Hindlimb muscle (tissue), 1 donor: ENCODE measurements at regions not wholly inside any gene's neighbourhood (a gene's known extent, or its start where the extent isn't known, plus 50 kb on each side); places are given as distances from the start of the nearest gene placed in this dataset.
"Not testable (repeated sequence)": the region's sequence is repeated elsewhere in the genome, so short reads cannot be mapped to it uniquely, and the experiment has no call there.

ENCODE experiments used
- DNase-seq: peaks from one replicate; pipeline ENCODE4 v3.0.0-alpha.2; 2013

DNA sequence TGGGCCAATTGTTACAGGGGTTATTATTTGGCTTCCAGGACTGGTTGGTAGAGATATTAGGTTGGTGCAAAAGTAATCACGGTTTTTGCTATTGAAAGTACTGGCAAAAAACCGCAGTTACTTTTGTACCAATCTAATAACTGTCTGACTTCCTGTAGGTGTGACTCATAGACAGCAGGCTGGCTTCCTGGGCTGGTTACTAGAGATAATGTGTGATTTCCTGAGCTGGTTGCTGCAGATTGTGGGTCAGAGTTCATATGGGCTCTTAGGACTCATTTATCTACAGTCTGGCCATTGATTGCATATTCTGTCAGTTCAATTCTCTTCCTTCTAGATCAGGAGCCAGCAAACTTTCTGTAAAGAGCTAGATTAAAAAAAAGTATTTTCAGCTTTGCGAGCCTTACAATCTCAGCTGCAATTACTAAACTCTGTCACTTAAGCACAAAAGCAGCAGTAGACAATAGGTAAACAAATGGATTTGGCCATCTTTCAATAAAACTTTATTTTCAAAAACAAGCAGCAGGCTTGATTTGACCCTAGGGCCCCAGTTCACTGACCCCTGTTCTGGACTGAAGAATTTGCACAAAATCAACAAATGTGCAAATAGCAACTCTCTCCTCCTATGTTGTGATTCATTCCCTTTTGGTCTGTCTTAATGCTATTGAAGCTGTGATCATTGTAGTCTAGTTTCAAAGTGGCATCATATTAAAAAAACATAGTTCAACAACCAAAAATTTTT is 50.8 kb upstream of the BOD1L1 start:
- no peak for DNase-seq

DNA sequence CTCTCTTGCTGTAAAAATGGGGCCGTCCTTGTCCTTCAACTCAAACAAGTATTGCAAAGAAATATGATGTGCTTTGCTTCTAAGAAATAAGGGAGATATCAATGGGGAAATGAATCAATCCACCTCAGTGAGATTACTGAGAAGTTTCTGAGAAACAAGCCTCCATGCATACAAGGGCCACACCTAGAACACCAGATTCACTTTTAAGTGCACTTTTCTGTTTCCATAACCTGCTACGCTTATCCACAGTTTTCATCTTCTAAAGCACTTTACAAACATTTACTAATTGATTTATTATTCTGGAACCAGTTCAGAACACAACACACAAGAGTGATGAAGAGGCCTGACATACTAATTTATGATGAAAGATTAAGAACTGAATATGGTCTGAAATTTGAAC is 54.0 kb upstream of the BOD1L1 start:
- DNase-seq = no peak

DNA sequence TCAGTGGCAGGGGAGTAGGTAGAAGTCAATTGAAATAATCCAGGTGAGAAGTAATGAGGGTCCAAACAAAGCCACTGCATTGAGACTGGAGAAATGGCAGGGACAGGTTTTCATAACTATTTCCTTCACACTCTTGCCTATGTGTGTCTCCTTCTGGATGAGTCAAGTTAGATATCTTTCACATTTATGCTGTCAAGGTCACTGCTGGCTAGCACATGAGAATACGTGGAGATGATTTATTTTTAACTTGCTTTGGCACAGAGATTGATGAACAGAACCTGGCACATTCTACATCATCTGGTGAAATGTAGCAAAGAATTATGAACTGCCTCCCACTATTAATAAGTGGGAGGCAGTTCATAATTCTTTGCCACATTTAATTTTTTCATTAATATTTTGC is 66.7 kb upstream of the BOD1L1 start:
- DNase-seq = no peak

DNA sequence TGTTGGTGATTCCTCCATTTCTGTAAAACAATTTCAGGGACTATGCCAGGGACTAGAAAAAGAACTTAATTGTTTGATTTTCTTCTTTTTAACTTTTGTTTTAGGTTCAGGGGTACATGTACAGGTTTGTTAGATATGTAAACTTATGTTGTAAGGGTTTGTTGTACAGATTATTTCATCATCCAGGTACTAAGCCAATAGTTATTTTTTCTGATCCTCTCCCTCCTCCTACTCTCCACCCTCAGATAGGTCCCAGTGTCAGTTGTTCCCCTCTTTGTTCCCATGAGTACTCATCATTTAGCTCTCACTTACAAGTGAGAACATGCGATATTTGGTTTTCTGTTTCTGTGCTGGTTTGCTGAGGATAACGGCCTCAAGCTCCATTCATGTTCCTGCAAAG is 70.8 kb upstream of the BOD1L1 start:
- no peak for DNase-seq

DNA sequence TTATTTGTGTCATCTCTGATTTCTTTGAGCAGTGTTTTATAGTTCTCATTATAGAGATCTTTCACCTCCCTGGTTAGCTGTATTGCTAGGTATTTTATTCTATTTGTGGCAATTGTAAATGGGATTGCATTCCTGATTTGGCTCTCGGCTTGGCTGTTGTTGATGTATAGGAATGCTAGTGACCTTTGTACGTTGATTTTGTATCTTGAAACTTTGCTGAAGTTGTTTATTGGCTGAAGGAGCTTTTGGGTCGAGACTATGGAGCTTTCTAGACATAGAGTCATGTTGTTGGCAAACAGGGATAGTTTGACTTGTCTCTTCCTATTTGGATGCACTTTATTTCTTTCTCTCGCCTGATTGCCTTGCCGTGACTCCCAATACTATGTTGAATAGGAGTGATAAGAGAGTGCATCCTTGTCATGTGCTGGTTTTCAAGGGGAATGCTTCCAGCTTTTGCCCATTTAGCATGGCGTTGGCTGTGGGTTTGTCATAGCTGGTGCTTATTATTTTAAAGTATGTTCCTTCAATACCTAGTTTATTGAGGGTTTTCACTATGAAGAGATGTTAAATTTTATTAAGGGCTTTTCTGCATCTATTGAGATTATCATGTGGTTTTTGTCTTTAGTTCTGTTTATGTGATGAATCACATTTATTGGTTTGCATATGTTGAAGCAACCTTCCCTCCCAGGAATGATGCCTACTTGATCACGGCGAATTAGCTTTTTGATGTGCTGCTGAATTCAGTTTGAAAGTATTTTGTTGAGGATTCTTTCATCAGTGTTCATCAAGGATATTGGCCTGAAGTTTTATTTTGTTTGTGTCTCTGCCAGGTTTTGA is 72.7 kb upstream of the BOD1L1 start:
- no peak for DNase-seq

DNA sequence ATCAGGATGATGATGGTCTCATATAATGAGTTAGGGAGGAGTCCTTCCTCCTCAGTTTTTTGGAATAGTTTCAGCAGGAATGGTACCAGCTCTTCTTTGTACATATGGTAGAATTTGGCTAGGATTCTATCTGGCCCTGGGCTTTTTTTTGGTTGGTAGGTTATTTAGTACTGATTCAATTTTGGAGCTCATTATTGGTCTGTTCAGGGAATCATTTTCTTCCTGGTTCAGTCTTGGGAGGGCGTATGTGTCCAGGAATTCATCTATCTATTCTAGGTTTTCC is 73.3 kb upstream of the BOD1L1 start:
- not testable (repeated sequence) for DNase-seq

DNA sequence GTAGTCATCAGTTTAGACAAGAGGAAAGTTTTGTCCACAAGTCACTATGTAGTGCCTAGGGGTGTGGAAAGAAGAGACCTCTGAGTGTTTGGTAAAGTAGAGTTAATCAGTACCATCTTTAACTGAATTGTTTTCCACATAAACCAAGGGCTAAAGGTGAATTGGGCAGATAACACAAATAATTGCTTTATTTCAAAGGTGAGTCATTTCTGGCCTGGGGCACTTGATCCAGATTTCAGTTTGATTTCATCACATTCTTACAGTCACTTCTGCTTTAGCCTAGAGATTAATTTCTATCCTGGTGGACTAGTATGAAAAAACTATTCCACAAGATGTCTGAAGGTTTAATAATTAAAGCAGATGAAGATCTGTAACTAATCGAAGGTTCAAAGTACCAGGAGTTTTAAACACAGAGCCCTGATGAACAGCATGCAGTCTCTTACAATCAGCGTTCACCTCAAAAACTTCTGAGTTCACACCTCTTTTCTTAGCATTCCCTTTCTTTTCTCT is 74.5 kb upstream of the BOD1L1 start:
- no peak for DNase-seq

DNA sequence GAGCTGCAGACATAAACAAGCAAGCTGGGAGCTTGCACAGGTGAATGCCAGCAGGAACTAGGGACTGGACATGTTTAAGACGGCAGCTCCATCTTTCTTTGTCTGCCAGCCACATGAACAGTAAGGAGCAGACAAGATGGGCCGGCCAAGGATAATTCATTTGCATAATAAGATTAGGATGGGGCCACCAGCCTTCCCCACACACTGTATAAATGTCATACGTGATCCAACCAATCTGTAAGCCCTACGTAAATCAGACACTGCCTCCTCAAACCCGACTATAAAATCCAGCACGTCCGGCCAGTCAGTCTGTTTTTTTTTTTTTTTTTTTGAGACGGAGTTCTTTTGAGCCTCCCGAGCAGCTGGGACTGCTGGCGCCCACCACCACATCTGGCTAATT is 75.6 kb upstream of the BOD1L1 start:
- no peak for DNase-seq

DNA sequence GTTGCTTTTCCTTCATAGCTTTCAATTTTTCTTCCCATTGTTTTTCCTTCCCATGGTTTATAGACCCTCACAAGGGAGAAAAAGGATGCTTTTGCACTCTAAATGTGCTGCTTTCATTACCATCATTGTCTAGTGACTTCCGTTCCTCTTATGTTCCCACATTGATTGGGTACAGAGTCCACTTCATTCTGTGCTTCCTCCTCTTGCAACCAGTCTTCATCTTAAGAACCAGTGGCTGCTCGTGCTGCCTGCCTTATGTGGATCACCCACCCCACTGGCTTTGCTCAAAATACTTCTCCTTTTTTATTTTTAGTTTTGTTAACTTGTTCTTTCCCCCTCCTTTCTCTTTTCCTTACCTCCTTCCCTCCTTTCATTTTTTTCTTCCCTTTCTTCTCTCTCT is 76.5 kb upstream of the BOD1L1 start:
- DNase-seq = no peak

DNA sequence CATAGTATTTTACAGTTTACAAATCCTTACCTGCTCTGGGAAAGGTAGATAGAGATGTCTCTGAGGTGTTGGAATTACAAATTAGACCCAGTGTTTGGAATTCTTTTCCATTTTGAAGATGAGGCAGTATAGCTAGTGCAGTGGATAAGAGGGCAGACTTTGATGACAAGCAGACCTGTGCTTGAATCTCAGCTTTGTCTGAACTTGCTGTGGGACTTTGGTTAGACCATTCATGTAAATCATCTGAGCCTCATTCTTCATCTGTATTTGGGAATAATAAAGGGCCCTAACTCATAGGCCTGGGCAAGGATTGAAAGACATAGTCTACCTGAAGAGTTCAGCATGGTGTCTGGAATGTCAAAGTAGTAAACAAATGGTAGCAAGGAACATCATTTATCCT is 77.2 kb upstream of the BOD1L1 start:
- no peak for DNase-seq

DNA sequence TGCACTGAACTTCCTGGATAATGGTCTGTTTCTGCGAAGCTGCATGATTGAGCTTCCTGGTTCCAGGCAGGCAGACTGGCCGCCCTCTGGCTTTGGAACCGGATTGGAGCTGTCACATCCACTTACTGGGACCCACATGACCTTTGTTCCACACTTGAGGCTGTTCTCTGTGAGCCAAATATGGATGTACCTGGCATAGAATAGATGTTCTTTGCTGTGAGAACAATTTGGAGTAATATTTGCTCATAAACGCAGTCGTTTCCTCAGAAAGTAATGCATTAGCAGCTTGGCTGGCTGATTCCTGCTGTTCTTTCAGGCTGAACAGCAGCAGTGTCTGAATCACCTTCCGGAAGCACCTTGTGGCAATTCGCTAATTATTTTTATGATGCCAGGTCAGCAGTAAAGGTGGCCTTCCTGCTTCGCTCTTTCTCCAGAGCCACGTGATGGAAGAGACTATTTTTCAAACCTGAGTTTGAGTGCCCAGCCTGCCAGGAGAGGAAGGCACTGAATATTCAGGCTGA is 78.1 kb upstream of the BOD1L1 start:
- DNase-seq = no peak

DNA sequence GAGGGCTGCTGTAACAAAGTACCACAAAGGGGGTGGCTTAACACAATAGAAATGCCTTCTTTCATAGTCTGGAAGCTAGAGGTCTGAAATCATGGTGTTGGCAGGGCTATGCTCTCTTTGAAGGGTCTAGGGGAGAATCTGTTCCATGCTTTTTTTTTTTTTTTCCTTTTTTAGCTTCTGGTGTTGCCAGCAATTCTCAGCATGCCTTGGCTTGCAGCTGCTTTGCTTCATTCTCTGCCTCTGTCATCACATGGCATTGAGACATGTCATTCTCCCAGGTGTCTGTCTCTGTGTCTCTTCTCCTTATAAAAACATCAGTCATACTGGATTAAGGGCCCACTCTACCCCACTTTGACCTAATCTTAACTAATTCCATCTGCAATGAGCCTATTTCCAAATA is 78.6 kb upstream of the BOD1L1 start:
- DNase-seq = no peak

DNA sequence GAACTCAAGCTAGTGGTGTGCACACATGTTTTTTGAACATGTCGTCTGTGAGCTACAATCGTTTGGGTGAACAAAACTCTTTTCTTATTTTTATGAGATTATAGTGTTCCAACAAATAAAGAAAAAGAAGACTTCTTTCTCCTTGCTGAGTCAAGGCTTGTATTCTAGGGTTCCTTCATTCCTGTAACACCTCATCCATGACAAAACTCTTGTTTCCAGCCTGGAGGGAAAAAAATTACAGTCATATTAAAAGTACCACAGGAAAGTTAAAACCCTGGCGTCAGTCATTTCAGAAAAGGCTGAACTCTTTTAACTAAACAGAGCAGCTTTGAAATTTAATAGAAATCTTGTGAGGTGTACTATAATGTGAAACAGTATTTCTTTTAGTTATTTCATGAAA is 79.2 kb upstream of the BOD1L1 start:
- no peak for DNase-seq

DNA sequence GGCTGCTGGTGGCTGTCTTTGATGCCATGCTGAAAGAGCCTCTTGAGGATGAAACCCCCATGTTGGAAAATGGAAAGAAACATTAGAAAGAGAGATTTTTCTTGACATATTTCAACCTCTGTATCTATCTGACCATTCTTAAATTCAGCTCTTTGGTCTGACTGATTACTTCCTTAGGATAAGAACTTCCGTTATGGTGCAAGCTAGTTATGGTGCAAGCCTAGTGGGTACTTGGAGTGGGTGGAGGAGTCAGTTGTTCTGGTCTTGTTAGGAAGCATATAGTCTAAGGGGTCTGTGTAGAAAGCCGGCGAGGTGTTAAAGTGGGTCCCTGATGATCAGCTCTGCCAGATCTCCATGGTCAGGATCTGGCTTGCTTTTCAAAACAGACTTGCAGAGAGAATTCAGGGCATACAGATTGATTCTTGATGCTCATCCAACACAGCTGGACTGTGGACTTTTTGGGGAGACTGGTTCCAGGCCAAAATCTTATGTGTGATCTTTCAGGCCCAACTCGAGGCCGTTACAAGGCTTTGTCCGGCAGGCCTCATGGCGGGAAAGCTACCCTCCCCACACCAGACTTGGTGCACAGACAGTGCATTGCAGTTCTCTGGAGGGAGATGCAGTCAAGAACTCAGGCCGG is 82.8 kb upstream of the BOD1L1 start:
- DNase-seq = no peak

DNA sequence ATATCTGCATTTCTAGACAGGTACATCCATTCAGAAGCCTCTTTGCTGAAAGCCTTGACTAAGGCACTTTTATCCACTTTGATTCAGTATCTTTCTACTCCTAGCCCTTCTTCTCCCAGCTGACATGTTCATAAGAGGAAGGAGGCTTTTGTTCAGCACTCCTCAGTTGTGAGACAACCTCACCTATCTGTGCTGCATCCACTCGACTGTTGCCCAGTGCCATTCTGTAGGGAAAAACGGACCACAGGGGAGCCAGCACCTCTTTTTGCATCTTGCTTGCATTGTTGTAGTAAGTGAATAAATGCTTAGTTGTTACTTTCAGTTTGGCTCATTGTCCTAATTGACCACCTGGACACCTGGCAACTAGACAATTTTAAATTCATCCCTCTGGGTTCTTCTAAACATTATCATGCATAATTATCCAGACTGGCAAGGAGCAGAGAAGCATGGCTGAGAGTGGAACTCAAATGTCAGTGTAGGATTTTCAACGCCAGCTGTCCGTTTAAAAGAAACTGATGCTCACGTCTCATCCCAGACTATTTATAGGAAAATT is 83.8 kb upstream of the BOD1L1 start:
- DNase-seq = no peak

DNA sequence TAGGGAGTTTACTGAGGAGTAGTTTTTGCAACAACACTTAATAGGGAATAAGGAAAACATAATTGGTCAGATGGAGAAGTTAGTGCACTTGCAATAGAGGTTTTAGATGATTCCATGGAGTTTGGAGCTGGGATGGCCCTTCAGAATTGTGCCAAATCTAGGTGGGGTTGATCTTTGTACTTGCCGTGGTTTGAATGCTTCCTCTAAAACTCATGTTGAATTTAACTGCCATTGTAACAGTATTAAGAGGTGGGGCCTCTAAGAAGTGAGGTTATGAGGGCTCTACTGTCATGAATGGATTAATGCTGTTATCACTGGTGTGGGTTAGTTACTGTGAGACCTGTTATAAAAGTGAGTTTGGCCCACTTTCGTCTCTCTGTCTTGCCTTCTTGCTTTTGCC is 94.4 kb upstream of the BOD1L1 start:
- no peak for DNase-seq

DNA sequence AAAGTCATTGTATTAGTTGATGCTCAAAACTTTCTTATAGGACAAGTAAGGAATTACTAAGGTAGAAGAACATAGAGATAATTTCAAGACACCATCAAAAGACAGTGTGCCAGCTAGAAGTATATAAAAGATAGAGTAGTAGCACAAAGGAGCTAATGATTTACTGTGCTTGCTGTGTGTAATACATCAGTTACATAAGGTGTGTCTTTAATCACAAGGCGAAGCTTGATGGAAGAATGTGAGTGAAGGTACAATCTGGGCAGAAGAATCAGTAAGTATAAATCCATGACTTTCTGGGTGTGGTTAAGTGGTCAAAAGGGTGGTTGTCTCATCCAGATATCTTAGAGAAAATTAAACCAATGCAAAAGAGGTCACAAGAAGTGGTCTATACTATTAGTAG is 95.1 kb upstream of the BOD1L1 start:
- no peak for DNase-seq

DNA sequence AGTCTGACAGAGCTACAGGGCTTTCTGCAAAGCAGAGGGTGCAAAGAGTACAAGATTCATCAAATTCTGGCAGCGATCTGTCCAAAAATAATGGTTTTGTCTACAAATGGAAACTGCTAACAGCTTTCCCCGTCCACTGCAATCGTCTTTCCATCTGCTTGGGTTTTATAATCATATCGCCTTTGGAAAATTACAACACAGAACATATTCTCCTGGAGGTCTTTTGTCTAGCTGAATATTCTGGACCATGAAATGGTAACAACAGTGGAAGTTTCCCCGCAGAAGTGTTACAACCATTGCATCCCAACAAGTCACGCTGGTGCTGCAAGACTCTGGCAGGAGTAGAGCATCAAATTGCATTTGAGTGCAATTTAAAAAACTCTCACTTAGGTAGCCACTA is 101.2 kb upstream of the BOD1L1 start:
- no peak for DNase-seq

DNA sequence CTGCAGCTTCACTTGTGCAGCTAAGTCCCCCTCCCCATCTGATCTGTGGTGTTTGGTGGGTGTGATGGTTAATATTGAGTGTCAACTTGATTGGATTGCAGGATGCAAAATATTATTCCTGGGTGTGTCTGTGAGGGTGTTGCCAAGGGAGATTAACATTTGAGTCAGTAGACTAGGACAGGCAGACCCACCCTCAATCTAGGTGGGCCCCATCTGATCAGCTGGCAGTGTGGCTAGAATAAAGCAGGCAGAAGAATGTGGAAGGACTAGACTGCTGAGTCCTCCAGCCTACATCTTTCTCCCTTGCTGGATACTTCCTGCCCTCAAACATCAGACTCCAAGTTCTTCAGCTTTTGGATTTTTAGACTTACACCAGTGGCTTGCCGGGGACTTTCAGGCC is 103.5 kb upstream of the BOD1L1 start:
- DNase-seq = no peak

DNA sequence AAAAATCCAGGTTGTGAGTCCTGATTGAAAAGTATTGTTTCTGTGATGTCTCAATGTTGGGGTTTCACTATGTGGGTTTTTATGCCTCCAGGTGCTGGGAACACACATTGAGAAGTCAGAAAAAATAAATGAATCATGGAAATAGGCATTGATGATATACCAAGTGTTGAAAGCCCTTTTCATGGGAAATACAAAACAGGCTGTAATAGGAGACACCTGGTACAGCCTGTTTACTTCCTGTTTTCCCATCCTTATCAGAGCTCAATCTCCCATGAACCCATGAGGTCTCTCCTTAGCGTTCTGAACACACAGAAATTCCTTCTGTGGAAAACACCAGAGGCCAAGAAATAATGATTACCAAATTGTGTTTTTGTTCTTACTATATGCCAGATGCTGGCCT is 106.3 kb upstream of the BOD1L1 start:
- DNase-seq = no peak

DNA sequence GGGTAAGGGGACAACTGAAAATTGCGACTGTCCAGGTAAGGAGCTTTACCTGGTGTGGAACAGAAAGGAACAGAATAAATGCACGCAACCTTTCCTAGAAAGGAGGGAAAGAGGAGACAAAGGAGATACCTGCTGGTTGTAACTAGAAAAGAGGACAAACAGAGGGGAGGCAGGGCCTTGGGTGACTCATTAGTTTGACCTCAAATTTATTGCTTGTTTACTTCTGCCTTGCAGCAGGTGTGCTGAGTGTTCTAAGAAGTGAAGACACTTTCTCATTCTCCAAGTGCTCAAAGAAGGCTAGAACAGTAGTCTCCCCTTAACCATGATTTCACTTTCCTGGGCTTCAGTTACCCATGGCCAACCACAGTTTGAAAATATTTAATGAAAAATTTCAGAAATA is 123.1 kb upstream of the BOD1L1 start:
- DNase-seq = no peak

DNA sequence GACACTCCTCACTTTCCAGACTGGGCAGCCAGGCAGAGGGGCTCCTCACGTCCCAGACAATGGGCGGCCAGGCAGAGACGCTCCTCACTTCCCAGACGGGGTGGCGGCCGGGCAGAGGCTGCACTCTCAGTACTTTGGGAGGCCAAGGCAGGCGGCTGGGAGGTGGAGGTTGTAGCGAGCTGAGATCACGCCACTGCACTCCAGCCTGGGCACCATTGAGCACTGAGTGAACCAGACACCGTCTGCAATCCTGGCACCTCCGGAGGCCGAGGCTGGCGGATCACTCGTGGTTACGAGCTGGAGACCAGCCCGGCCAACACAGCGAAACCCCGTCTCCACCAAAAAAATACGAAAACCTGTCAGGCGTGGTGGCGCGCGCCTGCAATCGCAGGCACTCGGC is 134.1 kb upstream of the BOD1L1 start:
- not testable (repeated sequence) for DNase-seq

DNA sequence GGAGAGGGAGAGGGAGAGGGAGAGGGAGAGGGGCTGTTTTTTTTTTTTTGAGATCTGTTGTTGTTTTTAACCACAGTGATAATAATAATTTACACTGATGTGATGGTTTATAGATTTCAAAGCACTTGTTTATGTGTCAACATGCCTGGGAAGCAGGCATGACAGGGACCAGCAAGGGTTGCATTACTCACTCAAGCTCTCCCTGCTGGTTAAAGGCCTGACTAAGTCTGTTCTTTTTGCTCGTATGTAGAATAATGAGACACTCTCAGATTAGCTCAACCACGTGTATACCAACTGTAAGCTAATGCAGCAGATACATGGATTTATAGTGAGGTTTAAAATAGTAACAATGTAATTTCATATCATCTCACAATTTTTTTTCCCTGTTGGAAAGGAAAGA is 134.6 kb upstream of the BOD1L1 start:
- DNase-seq = no peak
